Panc1 (cell line): ENCODE measurements at regions not wholly inside any gene's neighbourhood (a gene's known extent, or its start where the extent isn't known, plus 50 kb on each side); places are given as distances from the start of the nearest gene placed in this dataset.

Experiments
- ATAC-seq: fragments of 200-7000 bp; cut with Tn5 transposase; 2 replicates; pipeline ENCODE4 v1.9.1; 2020; ENCODE audit warnings: mild to moderate bottlenecking, moderate library complexity
- BruUV-seq: library from RNA; stranded (reverse); fragments of 400-500 nt; replicated peaks from 2 replicates; lab custom pipeline; 2021; lab: Mats Ljungman, UMichigan
- CTCF ChIA-PET: fragments of 300-600 bp; sonication (Branson Sonifier 250); formaldehyde crosslinking; loops from one replicate; lab custom pipeline; 2022; ENCODE audit warnings: antibody characterized with exemption; lab: Charles Lee
- POLR2A ChIA-PET: fragments of 300-600 bp; sonication (Branson Sonifier 250); formaldehyde crosslinking; loops from one replicate; lab custom pipeline; 2022; ENCODE audit warnings: antibody characterized with exemption; lab: Charles Lee
- DNase-seq: peaks from one replicate; pipeline ENCODE4 v3.0.0-alpha.2; 2010; ENCODE audit warnings: low read depth, low spot score
- H3K27ac ChIP-seq: 2 replicates; pipeline ENCODE4 v1.5.1; 2011; ENCODE audit warnings: mild to moderate bottlenecking, low read length, inconsistent platforms
- H3K27me3 ChIP-seq: fragments of 200-500 bp; sonication (Bioruptor generic); 2 replicates; pipeline ENCODE4 v1.6.0; 2014; ENCODE audit warnings: low read length, inconsistent platforms; ENCODE audit not compliant: control insufficient read depth, insufficient read depth
- H3K36me3 ChIP-seq: fragments of 200-500 bp; sonication (Bioruptor generic); 2 replicates; pipeline ENCODE4 v1.5.1; 2014; ENCODE audit warnings: inconsistent platforms, mild to moderate bottlenecking, low read length, moderate library complexity; ENCODE audit not compliant: control insufficient read depth, insufficient read depth
- H3K4me1 ChIP-seq: 2 replicates; pipeline ENCODE4 v1.5.1; 2011; ENCODE audit warnings: inconsistent platforms, mild to moderate bottlenecking, low read length, moderate library complexity; ENCODE audit not compliant: control insufficient read depth, insufficient read depth
- H3K4me3 ChIP-seq, 2 experiments: 2 replicates each; pipeline ENCODE4 v1.5.1; 2011 to 2012; ENCODE audit warnings: low read depth in 2 of 2, low read length in 2 of 2, mild to moderate bottlenecking in 2 of 2, inconsistent platforms in 1 of 2, moderate library complexity in 1 of 2
- H3K9me3 ChIP-seq: fragments of 200-500 bp; sonication (Bioruptor generic); 2 replicates; pipeline ENCODE4 v1.5.1; 2014; ENCODE audit warnings: low read depth, mild to moderate bottlenecking, inconsistent platforms, low read length, moderate library complexity; ENCODE audit not compliant: control insufficient read depth, insufficient read depth
- CTCF ChIP-seq: fragments of 450-650 bp; IDR thresholded peaks from 2 replicates; pipeline ENCODE4 v1.5.1; 2017; ENCODE audit warnings: mild to moderate bottlenecking
- POLR2AphosphoS5 ChIP-seq: IDR thresholded peaks from 2 replicates; pipeline ENCODE4 v1.6.1; 2012; ENCODE audit warnings: mild to moderate bottlenecking, low read depth, low read length, moderate library complexity
- REST ChIP-seq, 2 experiments: IDR thresholded peaks; 2 replicates each; pipeline ENCODE4 v1.6.1; 2011 to 2012; ENCODE audit warnings: low read depth in 2 of 2, control low read depth in 1 of 2, low read length in 1 of 2, mild to moderate bottlenecking in 1 of 2, moderate library complexity in 1 of 2; ENCODE audit not compliant: insufficient read depth in 1 of 2
- SIN3A ChIP-seq: IDR thresholded peaks from 2 replicates; pipeline ENCODE4 v1.6.1; 2012; ENCODE audit warnings: low read depth, mild to moderate bottlenecking, low read length, moderate library complexity, borderline replicate concordance; ENCODE audit not compliant: insufficient read depth
- TCF7L2 ChIP-seq: IDR thresholded peaks from 2 replicates; pipeline ENCODE4 v1.6.1; 2011; ENCODE audit warnings: mild to moderate bottlenecking, low read depth, low read length, inconsistent platforms
- in situ Hi-C: cut with HindIII; loops from 2 replicates; pipeline ENCODE4 v1.10.0; 2016; ENCODE audit warnings: low sequenced_read_pairs, low pct_unique_long_range_greater_than_20kb
- intact Hi-C: fragments of 100-400 bp; cut with micrococcal nuclease; formaldehyde crosslinking; loops from one replicate; pipeline ENCODE4 v1.10.0; 2022; ENCODE audit not compliant: unreplicated experiment

GRCh38 chr5:106680330-106680729, 990.4 kb downstream of the EFNA5 start:
- no TSS peak for BruUV-seq
- POLR2A ChIA-PET: no interaction called here
- intact Hi-C loops: no loop called here
- ATAC-seq (no peak), DNase-seq (no peak)
- no peak for TF ChIP-seq CTCF
- TF ChIP-seq REST (IDR thresholded peaks at IDR 0.05; ENCODE audit: insufficient read depth in 1 of 2, low read depth in 2 of 2, low read length in 1 of 2): no peak
- TF ChIP-seq TCF7L2: no peak
- TF ChIP-seq SIN3A: no peak
- TF ChIP-seq POLR2AphosphoS5: no peak
- Histone ChIP-seq H3K27ac (no peak overlapping the region), H3K27me3 (no peaks in the 10 kb centered on the region), H3K4me3 (no peak overlapping the region), H3K4me1 (no peaks in the 10 kb centered on the region), H3K9me3 (no peaks in the 10 kb centered on the region), H3K36me3 (no peaks in the 10 kb centered on the region)
- CTCF ChIA-PET: no interaction called here
- in situ Hi-C loops: no loop called here

- Histone ChIP-seq H3K9me3 (no peaks in the 10 kb centered on the region), H3K36me3 (no peaks in the 10 kb centered on the region), H3K27ac (no peak overlapping the region), H3K4me3 (no peak overlapping the region), H3K4me1 (no peaks in the 10 kb centered on the region), H3K27me3 (no peaks in the 10 kb centered on the region)
- BruUV-seq: no TSS peak
- ATAC-seq (no peak), DNase-seq (no peak)
- ChIA-PET CTCF (no interaction called here), POLR2A (no interaction called here)
- in situ Hi-C loops (no loop called here), intact Hi-C loops (no loop called here)
- TF ChIP-seq REST (IDR thresholded peaks at IDR 0.05; ENCODE audit: insufficient read depth in 1 of 2, low read depth in 2 of 2, low read length in 1 of 2) (no peak), POLR2AphosphoS5 (no peak), SIN3A (no peak), CTCF (no peak), TCF7L2 (no peak)
Observed at GRCh38 chr5:106677057-106677456, 993.7 kb downstream of the EFNA5 start.
